H1 (cell line): ENCODE measurements at regions not wholly inside any gene's neighbourhood (a gene's known extent, or its start where the extent isn't known, plus 50 kb on each side); places are given as distances from the start of the nearest gene placed in this dataset.

Experiments used
- CTCF ChIA-PET: fragments of 300-600 bp; sonication (Branson Sonifier 250); formaldehyde crosslinking; loops from one replicate; lab custom pipeline; 2021; ENCODE audit not compliant: partially characterized antibody; lab: Charles Lee
- POLR2A ChIA-PET: fragments of 300-600 bp; sonication (Branson Sonifier 250); formaldehyde crosslinking; loops from one replicate; lab custom pipeline; 2021; ENCODE audit warnings: inconsistent platforms; ENCODE audit not compliant: partially characterized antibody; lab: Charles Lee
- DNase-seq, 2 experiments: peaks; one replicate each; pipeline versions ENCODE4 v3.0.0 to v3.0.0-alpha.2; 2010 to 2022; ENCODE audit warnings: low spot score in 2 of 2, low read depth in 1 of 2, mixed read lengths in 1 of 2
- FAIRE-seq: peaks from 2 replicates; lab custom pipeline; 2011; peaks lifted over from hg19 to GRCh38; lab: Jason Lieb, UNC
- H2AFZ ChIP-seq: 2 replicates; pipeline ENCODE4 v1.8.1; 2012; ENCODE audit warnings: low read length, inconsistent platforms
- H2AK5ac ChIP-seq: 2 replicates; pipeline ENCODE4 v1.6.1; 2013; ENCODE audit warnings: low read depth, low read length
- H2BK120ac ChIP-seq: replicated peaks from 2 replicates; pipeline ENCODE3; 2013; ENCODE audit warnings: low read depth, low read length, inconsistent platforms
- H2BK12ac ChIP-seq: 2 replicates; pipeline ENCODE4 v1.6.1; 2013; ENCODE audit warnings: low read depth, low read length
- H2BK15ac ChIP-seq: 2 replicates; pipeline ENCODE4 v1.6.1; 2013; ENCODE audit warnings: low read length
- H2BK20ac ChIP-seq: 2 replicates; pipeline ENCODE4 v1.6.1; 2013; ENCODE audit warnings: low read length
- H2BK5ac ChIP-seq: 2 replicates; pipeline ENCODE4 v1.6.1; 2013; ENCODE audit warnings: low read depth, low read length
- H3K14ac ChIP-seq: 2 replicates; pipeline ENCODE4 v1.6.1; 2013; ENCODE audit warnings: inconsistent platforms; ENCODE audit not compliant: insufficient read length
- H3K18ac ChIP-seq: 2 replicates; pipeline ENCODE4 v1.6.1; 2013; ENCODE audit warnings: low read length; ENCODE audit errors: extremely low read depth
- H3K23ac ChIP-seq: 2 replicates; pipeline ENCODE4 v1.6.1; 2013; ENCODE audit warnings: inconsistent platforms; ENCODE audit not compliant: insufficient read length
- H3K23me2 ChIP-seq: 2 replicates; pipeline ENCODE4 v1.6.1; 2013; ENCODE audit warnings: low read depth, low read length
- H3K27ac ChIP-seq: 2 replicates; pipeline ENCODE4 v1.6.1; 2011; ENCODE audit warnings: low read depth, low read length, inconsistent platforms
- H3K27me3 ChIP-seq, 4 experiments: replicated peaks in 1 of 4; 1 replicate in 1 of 4; 2 replicates in 3 of 4; pipeline versions ENCODE4 v1.6.1 to v1.8.1; 2011 to 2013; ENCODE audit warnings: low read length in 3 of 4, mild to moderate bottlenecking in 3 of 4, inconsistent platforms in 2 of 4, mixed read lengths in 2 of 4, moderate library complexity in 1 of 4; ENCODE audit not compliant: control insufficient read depth in 3 of 4, insufficient read depth in 3 of 4; ENCODE audit errors: extremely low read depth in 1 of 4
- H3K36me3 ChIP-seq, 4 experiments: 2 replicates each; pipeline versions ENCODE4 v1.6.1 to v1.8.1; 2011 to 2013; ENCODE audit warnings: mild to moderate bottlenecking in 4 of 4, low read length in 3 of 4, moderate library complexity in 2 of 4, control low read depth in 1 of 4, inconsistent platforms in 1 of 4; ENCODE audit not compliant: insufficient read depth in 4 of 4, control insufficient read depth in 2 of 4
- H3K4ac ChIP-seq: replicated peaks from 2 replicates; pipeline ENCODE3; 2013; ENCODE audit warnings: low read length, low read depth, mixed read lengths, inconsistent platforms; ENCODE audit not compliant: insufficient read length
- H3K4me1 ChIP-seq, 4 experiments: replicated peaks in 1 of 4; 1 replicate in 1 of 4; 2 replicates in 3 of 4; pipeline versions ENCODE4 v1.6.1 to v1.8.1; 2011 to 2013; ENCODE audit warnings: low read length in 3 of 4, inconsistent platforms in 2 of 4, mixed read lengths in 1 of 4; ENCODE audit not compliant: insufficient read depth in 4 of 4, control insufficient read depth in 3 of 4
- H3K4me2 ChIP-seq, 2 experiments: 2 replicates each; pipeline versions ENCODE4 v1.6.1 to v1.8.1; 2011 to 2013; ENCODE audit warnings: low read depth in 2 of 2, low read length in 2 of 2, control low read depth in 1 of 2, inconsistent platforms in 1 of 2, mild to moderate bottlenecking in 1 of 2; ENCODE audit not compliant: insufficient read depth in 1 of 2
- H3K4me3 ChIP-seq, 4 experiments: fragments of 200-600, 300-600 bp in 1 of 4; sonication (generic), shearing (Covaris generic), sonication (Bioruptor Twin) in 1 of 4; 2 replicates each; pipeline versions ENCODE4 v1.5.1 to v1.8.1; 2011 to 2016; ENCODE audit warnings: low read length in 4 of 4, low read depth in 3 of 4, control low read depth in 2 of 4, inconsistent platforms in 2 of 4, mild to moderate bottlenecking in 2 of 4, mixed read lengths in 1 of 4, moderate library complexity in 1 of 4; ENCODE audit not compliant: insufficient read depth in 2 of 4; ENCODE audit errors: extremely low read depth in 1 of 4
- H3K56ac ChIP-seq: replicated peaks from 2 replicates; pipeline ENCODE3; 2013; ENCODE audit warnings: low read depth, mild to moderate bottlenecking, mixed read lengths, low read length, inconsistent platforms; ENCODE audit not compliant: insufficient read length
- H3K79me1 ChIP-seq: 2 replicates; pipeline ENCODE4 v1.6.1; 2013; ENCODE audit warnings: low read depth, low read length, control low read depth
- H3K79me2 ChIP-seq, 2 experiments: 2 replicates each; pipeline versions ENCODE4 v1.6.1 to v1.8.1; 2012 to 2013; ENCODE audit warnings: low read length in 2 of 2, mild to moderate bottlenecking in 2 of 2, inconsistent platforms in 1 of 2; ENCODE audit not compliant: insufficient read depth in 2 of 2, control insufficient read depth in 1 of 2
- H3K9ac ChIP-seq, 4 experiments: replicated peaks in 1 of 4; 1 replicate in 1 of 4; 2 replicates in 3 of 4; pipeline versions ENCODE4 v1.6.1 to v1.8.1; 2011 to 2013; ENCODE audit warnings: low read depth in 3 of 4, low read length in 3 of 4, control low read depth in 2 of 4, mild to moderate bottlenecking in 2 of 4, moderate library complexity in 2 of 4, inconsistent platforms in 1 of 4; ENCODE audit errors: extremely low read depth in 1 of 4
- H3K9me3 ChIP-seq, 2 experiments: 2 replicates each; pipeline versions ENCODE4 v1.6.1 to v1.8.1; 2012 to 2013; ENCODE audit warnings: mild to moderate bottlenecking in 2 of 2, moderate library complexity in 2 of 2, control low read depth in 1 of 2, inconsistent platforms in 1 of 2, low read depth in 1 of 2, low read length in 1 of 2, mixed read lengths in 1 of 2; ENCODE audit not compliant: insufficient read depth in 2 of 2
- H4K20me1 ChIP-seq, 2 experiments: replicated peaks in 1 of 2; 2 replicates each; pipeline versions ENCODE3 to v1.8.1; 2011 to 2013; ENCODE audit warnings: inconsistent platforms in 2 of 2, low read length in 2 of 2, mild to moderate bottlenecking in 1 of 2; ENCODE audit not compliant: insufficient read depth in 2 of 2, control insufficient read depth in 1 of 2
- H4K5ac ChIP-seq: 2 replicates; pipeline ENCODE4 v1.6.1; 2013; ENCODE audit warnings: low read length, low read depth, mixed read lengths, inconsistent platforms; ENCODE audit not compliant: insufficient read length
- H4K8ac ChIP-seq: 2 replicates; pipeline ENCODE4 v1.8.0; 2013; ENCODE audit warnings: mild to moderate bottlenecking, moderate library complexity, low read length, inconsistent platforms; ENCODE audit not compliant: insufficient read depth; ENCODE audit errors: extremely low read depth
- H4K91ac ChIP-seq: replicated peaks from 2 replicates; pipeline ENCODE3; 2013; ENCODE audit warnings: low read length, mixed read lengths, inconsistent platforms; ENCODE audit not compliant: insufficient read length
- WGBS, 2 experiments: shearing (Covaris generic) in 1 of 2; methylation state at CpG; one replicate each; pipeline versions ENCODE4 v1.1.6 to v1.1.7; 2013 to 2015; ENCODE audit warnings: low lambda C conversion rate in 2 of 2, mixed read lengths in 2 of 2, inconsistent platforms in 1 of 2, low coverage in 1 of 2, missing lambda C conversion rate in 1 of 2; ENCODE audit not compliant: insufficient replicate concordance in 2 of 2, insufficient coverage in 1 of 2, insufficient read length in 1 of 2; ENCODE audit errors: extremely low coverage in 1 of 2, missing lambda C conversion rate in 1 of 2; 5-methylcytosine and 5-hydroxymethylcytosine counted together

GRCh38 chr11:16685914-16686313, 52.5 kb upstream of the C11orf58 start:
- Histone ChIP-seq H3K14ac (no peak overlapping the region), H4K5ac (no peak overlapping the region), H3K4me3 (no peak overlapping the region), H3K23me2 (no peaks in the 10 kb centered on the region), H3K79me2 (no peaks in the 10 kb centered on the region), H3K27ac (no peak overlapping the region), H3K4ac (no peak overlapping the region), H4K8ac (no peak overlapping the region), H2AK5ac (no peak overlapping the region), H3K27me3 (no peaks in the 10 kb centered on the region; a peak in 1 of 7 replicates), H2BK20ac (no peak overlapping the region), H3K56ac (no peak overlapping the region), H4K91ac (no peak overlapping the region), H3K18ac (no peak overlapping the region), H3K79me1 (no peaks in the 10 kb centered on the region), H2BK120ac (no peak overlapping the region), H4K20me1 (no peaks in the 10 kb centered on the region), H3K36me3 (no peaks in the 10 kb centered on the region), H3K23ac (no peak overlapping the region), H3K4me2 (0 out of 4 replicates have a peak overlapping the region, but pooled peaks of 1 of the 2 experiments have one; percentile 10), H2BK12ac (peak overlapping the region; percentile 52; the same call in 1 of the 2 replicates), H3K9ac (no peak overlapping the region), H2BK5ac (peak overlapping the region; percentile 48; the same call in 1 of the 2 replicates), H3K9me3 (no peaks in the 10 kb centered on the region), H2AFZ (peak overlapping the region; percentile 75; the same call in 1 of the 2 replicates), H3K4me1 (peaks cover 0 to 5% (median 3%) of the 10 kb centered on the region in 4 experiments; a peak in 4 of 7 replicates), H2BK15ac (peak overlapping the region; percentile 72; the same call in 1 of the 2 replicates)
- DNase-seq (no peak), FAIRE-seq (no peak)
- ChIA-PET CTCF (interaction anchor here (0.7 to 1.5 kb wide), 3 partner anchors 16 to 79 kb away, joined by 3 to 4 read pairs (median 3); no protein-coding TSS in a partner anchor), POLR2A (interaction anchor here (0.9 kb wide), 1 partner anchor 52 kb away, joined by 4 read pairs; the partner anchor contains the start of gene C11orf58)
- 100% methylated on average over 2 of the region's 2 CpGs; no CpG with 5 or more reads in 1 of the 2 experiments for WGBS, 2 experiments
